Activated CD8-positive, alpha-beta memory T cell treated with anti-CD3 and anti-CD28 coated beads, Interleukin-2, amount 50 U/mL, for 48 hours (primary cell): ENCODE measurements at regions not wholly inside any gene's neighbourhood (a gene's known extent, or its start where the extent isn't known, plus 50 kb on each side); places are given as distances from the start of the nearest gene placed in this dataset.
"Not testable (repeated sequence)": the region's sequence is repeated elsewhere in the genome, so short reads cannot be mapped to it uniquely, and the experiment has no call there.

Experiments used
- DNase-seq: peaks from one replicate; pipeline ENCODE4 v3.0.0-alpha.2; 2020

- peak; percentile 70 for DNase-seq
These were observed 132.2 kb downstream of the GLUL start for GRCh38 chr1:182259229-182259872.

- no peak for DNase-seq
These were observed 134.1 kb downstream of the GLUL start for GRCh38 chr1:182257369-182258063.

- DNase-seq: no peak
These were observed 134.7 kb downstream of the GLUL start for GRCh38 chr1:182256931-182257330.

GRCh38 chr1:182255494-182255893 lies 136.1 kb downstream of the GLUL start:
- no peak for DNase-seq

- no peak for DNase-seq
These were observed 138.2 kb downstream of the GLUL start for GRCh38 chr1:182253319-182253860.

- DNase-seq: no peak
These were observed 140.0 kb downstream of the GLUL start for GRCh38 chr1:182251561-182251960.

GRCh38 chr1:182249201-182249676 lies 142.4 kb downstream of the GLUL start:
- peak; percentile 68 for DNase-seq

GRCh38 chr1:182248721-182249120 lies 142.9 kb downstream of the GLUL start:
- no peak for DNase-seq

- DNase-seq: not testable (repeated sequence)
These were observed 143.8 kb downstream of the GLUL start for GRCh38 chr1:182247813-182248212.

- DNase-seq: no peak
These were observed 144.8 kb downstream of the GLUL start for GRCh38 chr1:182246783-182247182.

GRCh38 chr1:182245040-182245439 lies 146.6 kb downstream of the GLUL start:
- DNase-seq: no peak

GRCh38 chr1:182244451-182244850 lies 147.1 kb downstream of the GLUL start:
- DNase-seq: no peak

GRCh38 chr1:182242641-182243040 lies 148.9 kb downstream of the GLUL start:
- no peak for DNase-seq

GRCh38 chr1:182240085-182240484 lies 151.5 kb downstream of the GLUL start:
- DNase-seq: no peak

GRCh38 chr1:182238421-182238820 lies 153.2 kb downstream of the GLUL start:
- no peak for DNase-seq

- DNase-seq: no peak
These were observed 154.3 kb downstream of the GLUL start for GRCh38 chr1:182237329-182237728.

- no peak for DNase-seq
These were observed 154.9 kb downstream of the GLUL start for GRCh38 chr1:182236651-182237077.

GRCh38 chr1:182235952-182236650 lies 155.5 kb downstream of the GLUL start:
- no peak for DNase-seq

- DNase-seq: no peak
These were observed 156.0 kb downstream of the GLUL start for GRCh38 chr1:182235604-182235951.

GRCh38 chr1:182229921-182230491 lies 161.6 kb downstream of the GLUL start:
- DNase-seq: no peak

- DNase-seq: no peak
These were observed 162.1 kb downstream of the GLUL start for GRCh38 chr1:182229451-182229850.

GRCh38 chr1:182227864-182228547 lies 163.6 kb downstream of the GLUL start:
- DNase-seq: no peak

- DNase-seq: no peak
These were observed 165.0 kb downstream of the GLUL start for GRCh38 chr1:182226618-182227017.
